ENCODE measurements at regions not wholly inside any gene's neighbourhood (a gene's known extent, or its start where the extent isn't known, plus 50 kb on each side); places are given as distances from the start of the nearest gene placed in this dataset.

- TF ChIP-seq, protein P1, sequence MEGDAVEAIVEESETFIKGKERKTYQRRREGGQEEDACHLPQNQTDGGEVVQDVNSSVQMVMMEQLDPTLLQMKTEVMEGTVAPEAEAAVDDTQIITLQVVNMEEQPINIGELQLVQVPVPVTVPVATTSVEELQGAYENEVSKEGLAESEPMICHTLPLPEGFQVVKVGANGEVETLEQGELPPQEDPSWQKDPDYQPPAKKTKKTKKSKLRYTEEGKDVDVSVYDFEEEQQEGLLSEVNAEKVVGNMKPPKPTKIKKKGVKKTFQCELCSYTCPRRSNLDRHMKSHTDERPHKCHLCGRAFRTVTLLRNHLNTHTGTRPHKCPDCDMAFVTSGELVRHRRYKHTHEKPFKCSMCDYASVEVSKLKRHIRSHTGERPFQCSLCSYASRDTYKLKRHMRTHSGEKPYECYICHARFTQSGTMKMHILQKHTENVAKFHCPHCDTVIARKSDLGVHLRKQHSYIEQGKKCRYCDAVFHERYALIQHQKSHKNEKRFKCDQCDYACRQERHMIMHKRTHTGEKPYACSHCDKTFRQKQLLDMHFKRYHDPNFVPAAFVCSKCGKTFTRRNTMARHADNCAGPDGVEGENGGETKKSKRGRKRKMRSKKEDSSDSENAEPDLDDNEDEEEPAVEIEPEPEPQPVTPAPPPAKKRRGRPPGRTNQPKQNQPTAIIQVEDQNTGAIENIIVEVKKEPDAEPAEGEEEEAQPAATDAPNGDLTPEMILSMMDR (IDR thresholded peaks at IDR 0.05): no peak
- no peak for TF ChIP-seq POLR2A (IDR thresholded peaks at IDR 0.05)
- no peak for TF ChIP-seq POLR2AphosphoS5 (IDR thresholded peaks at IDR 0.05; ENCODE audit: insufficient read depth in 1 of 2, low read depth in 1 of 2)
Measured at GRCh38 chr11:24206511-24206910, 290.3 kb upstream of the LUZP2 start.
